ENCODE measurements at regions not wholly inside any gene's neighbourhood (a gene's known extent, or its start where the extent isn't known, plus 50 kb on each side); places are given as distances from the start of the nearest gene placed in this dataset.
"Not testable (repeated sequence)": the region's sequence is repeated elsewhere in the genome, so short reads cannot be mapped to it uniquely, and the experiment has no call there.

DNA sequence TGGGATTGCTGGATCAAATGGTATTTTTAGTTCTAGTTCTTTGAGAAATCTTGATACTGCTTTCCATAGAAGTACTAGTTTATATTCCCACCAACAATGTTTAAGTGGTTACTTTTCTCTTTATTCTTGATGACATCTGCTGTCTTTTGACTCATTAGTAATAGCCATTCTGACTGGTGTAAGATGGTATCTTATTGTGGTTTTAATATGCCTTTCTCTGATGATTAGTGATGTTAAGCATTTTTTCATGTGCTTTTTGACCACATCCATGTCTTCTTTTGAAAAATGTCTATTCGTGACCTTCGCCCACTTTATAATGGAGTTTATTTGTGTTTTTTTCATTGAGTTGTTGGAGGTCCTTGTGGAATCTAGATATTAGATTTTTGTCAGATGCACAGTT is 865.7 kb downstream of the SLC6A15 start:
- Mint-ChIP-seq H3K9me3 (no peaks in the 10 kb centered on the region), H3K4me1 (no peaks in the 10 kb centered on the region), H3K4me3 (no peak overlapping the region), H3K36me3 (ENCODE audit: low read depth) (no peaks in the 10 kb centered on the region), H3K27ac (no peak overlapping the region), H3K27me3 (no peaks in the 10 kb centered on the region)
- ATAC-seq: no peak
- DNase-seq: no peak

DNA sequence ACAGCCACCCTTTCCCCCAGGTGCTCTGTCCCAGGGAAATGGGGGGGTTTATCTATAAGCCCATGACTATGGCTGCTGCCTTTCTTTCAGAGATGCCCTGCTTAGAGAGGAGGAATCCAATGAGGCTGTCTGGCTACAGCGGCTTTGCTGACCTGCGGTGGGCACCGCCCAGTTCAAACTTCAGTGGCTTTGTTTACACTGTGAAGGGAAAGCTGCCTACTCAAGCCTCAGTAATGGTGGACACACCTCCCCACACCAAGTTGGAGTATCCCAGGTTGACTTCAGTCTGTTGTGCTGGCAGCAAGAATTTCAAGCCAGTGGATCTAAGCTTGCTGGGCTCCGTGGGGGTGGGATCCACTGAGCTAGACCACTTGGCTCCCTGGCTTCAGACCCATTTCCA is 869.2 kb downstream of the SLC6A15 start:
- DNase-seq (no peak), ATAC-seq (no peak)
- H3K9me3 Mint-ChIP-seq: peaks cover 10% of the 10 kb centered on the region
- no peaks in the 10 kb centered on the region for H3K36me3 Mint-ChIP-seq (ENCODE audit: low read depth)
- H3K4me3 Mint-ChIP-seq: no peak overlapping the region
- H3K27ac Mint-ChIP-seq: no peak overlapping the region
- no peaks in the 10 kb centered on the region for H3K27me3 Mint-ChIP-seq
- no peaks in the 10 kb centered on the region for H3K4me1 Mint-ChIP-seq

- no peak overlapping the region for H3K27ac Mint-ChIP-seq
- no peaks in the 10 kb centered on the region for H3K36me3 Mint-ChIP-seq (ENCODE audit: low read depth)
- H3K27me3 Mint-ChIP-seq: no peaks in the 10 kb centered on the region
- DNase-seq: no peak
- H3K9me3 Mint-ChIP-seq: peaks cover 13% of the 10 kb centered on the region
- H3K4me3 Mint-ChIP-seq: no peak overlapping the region
- no peak for ATAC-seq
- H3K4me1 Mint-ChIP-seq: no peaks in the 10 kb centered on the region
Observed at GRCh38 chr12:84038242-84038641, 874.4 kb downstream of the SLC6A15 start.

DNA sequence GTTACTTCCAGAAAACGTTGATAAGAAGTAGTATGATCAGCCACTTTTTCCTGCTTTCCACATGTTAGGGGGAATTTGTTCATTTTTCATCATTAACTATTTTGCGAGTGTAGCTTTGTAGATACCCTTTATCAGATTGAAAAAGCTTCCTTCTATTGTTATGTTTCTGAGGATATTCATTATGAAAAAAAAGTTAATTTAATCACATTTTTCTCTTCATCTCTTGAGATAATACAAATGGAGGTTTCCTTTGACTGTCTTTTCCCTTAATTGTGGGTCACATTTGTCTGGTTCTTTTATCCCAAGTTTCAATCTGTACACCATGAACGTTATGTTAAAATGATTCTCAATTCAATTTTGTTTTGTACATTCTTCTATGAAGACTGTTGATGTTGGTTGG is 875.7 kb downstream of the SLC6A15 start:
- peaks cover 13% of the 10 kb centered on the region for H3K9me3 Mint-ChIP-seq
- no peaks in the 10 kb centered on the region for H3K27me3 Mint-ChIP-seq
- H3K27ac Mint-ChIP-seq: no peak overlapping the region
- DNase-seq (no peak), ATAC-seq (no peak)
- H3K36me3 Mint-ChIP-seq (ENCODE audit: low read depth): no peaks in the 10 kb centered on the region
- H3K4me1 Mint-ChIP-seq: no peaks in the 10 kb centered on the region
- H3K4me3 Mint-ChIP-seq: no peak overlapping the region

GRCh38 chr12:84035766-84036165 is 876.8 kb downstream of the SLC6A15 start:
- H3K4me3 Mint-ChIP-seq: no peak overlapping the region
- H3K9me3 Mint-ChIP-seq: peaks cover 13% of the 10 kb centered on the region
- no peaks in the 10 kb centered on the region for H3K4me1 Mint-ChIP-seq
- no peak for ATAC-seq
- H3K36me3 Mint-ChIP-seq (ENCODE audit: low read depth): no peaks in the 10 kb centered on the region
- no peak overlapping the region for H3K27ac Mint-ChIP-seq
- H3K27me3 Mint-ChIP-seq: no peaks in the 10 kb centered on the region
- no peak for DNase-seq

GRCh38 chr12:84034871-84035270 is 877.7 kb downstream of the SLC6A15 start:
- Mint-ChIP-seq H3K4me1 (no peaks in the 10 kb centered on the region), H3K27me3 (no peaks in the 10 kb centered on the region), H3K4me3 (no peak overlapping the region), H3K9me3 (peaks cover 9% of the 10 kb centered on the region), H3K27ac (no peak overlapping the region), H3K36me3 (ENCODE audit: low read depth) (no peaks in the 10 kb centered on the region)
- no peak for ATAC-seq
- DNase-seq: no peak

DNA sequence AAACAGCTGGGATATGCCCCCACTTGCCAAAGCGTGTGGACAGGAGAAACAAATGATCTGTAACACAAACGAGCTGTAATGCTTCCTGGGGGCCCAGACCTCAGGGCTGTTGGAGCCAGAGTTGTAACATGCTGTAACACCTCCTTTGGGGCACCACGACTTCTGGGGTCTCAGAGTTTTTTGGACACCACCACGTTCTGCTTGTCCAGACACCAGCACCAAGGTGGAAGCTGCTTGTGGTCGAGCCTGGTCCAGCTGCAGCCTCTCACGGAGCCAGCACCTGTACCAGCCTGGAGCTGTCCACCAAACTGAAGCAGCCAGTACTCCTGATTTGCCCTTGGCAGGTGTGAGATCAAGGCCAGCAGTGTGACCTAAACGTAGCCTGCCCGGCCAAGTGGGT is 879.4 kb downstream of the SLC6A15 start:
- Mint-ChIP-seq H3K27ac (no peak overlapping the region), H3K36me3 (ENCODE audit: low read depth) (no peaks in the 10 kb centered on the region), H3K27me3 (no peaks in the 10 kb centered on the region), H3K4me3 (no peak overlapping the region), H3K9me3 (peaks cover 3% of the 10 kb centered on the region), H3K4me1 (no peaks in the 10 kb centered on the region)
- ATAC-seq (no peak), DNase-seq (no peak)

GRCh38 chr12:84018556-84019179 is 893.9 kb downstream of the SLC6A15 start:
- not testable (repeated sequence) for H3K4me1 Mint-ChIP-seq; H3K27me3 Mint-ChIP-seq; H3K36me3 Mint-ChIP-seq (ENCODE audit: low read depth); ATAC-seq; DNase-seq; H3K4me3 Mint-ChIP-seq; H3K9me3 Mint-ChIP-seq; H3K27ac Mint-ChIP-seq

GRCh38 chr12:84016956-84017355 is 895.6 kb downstream of the SLC6A15 start:
- DNase-seq: no peak
- Mint-ChIP-seq H3K36me3 (ENCODE audit: low read depth) (no peaks in the 10 kb centered on the region), H3K9me3 (peaks cover 16% of the 10 kb centered on the region), H3K4me3 (no peak overlapping the region), H3K27ac (no peak overlapping the region), H3K27me3 (no peaks in the 10 kb centered on the region), H3K4me1 (no peaks in the 10 kb centered on the region)
- ATAC-seq: no peak

- no peaks in the 10 kb centered on the region for H3K36me3 Mint-ChIP-seq (ENCODE audit: low read depth)
- no peak overlapping the region for H3K27ac Mint-ChIP-seq
- no peaks in the 10 kb centered on the region for H3K27me3 Mint-ChIP-seq
- no peaks in the 10 kb centered on the region for H3K4me1 Mint-ChIP-seq
- H3K9me3 Mint-ChIP-seq: peaks cover 15% of the 10 kb centered on the region
- ATAC-seq: no peak
- H3K4me3 Mint-ChIP-seq: no peak overlapping the region
- no peak for DNase-seq
Observed at GRCh38 chr12:83997423-83997822, 915.2 kb downstream of the SLC6A15 start.

- no peaks in the 10 kb centered on the region for H3K36me3 Mint-ChIP-seq (ENCODE audit: low read depth)
- no peaks in the 10 kb centered on the region for H3K4me1 Mint-ChIP-seq
- no peak overlapping the region for H3K27ac Mint-ChIP-seq
- no peak overlapping the region for H3K4me3 Mint-ChIP-seq
- ATAC-seq (no peak), DNase-seq (no peak)
- no peaks in the 10 kb centered on the region for H3K27me3 Mint-ChIP-seq
- peaks cover 14% of the 10 kb centered on the region for H3K9me3 Mint-ChIP-seq
Observed at GRCh38 chr12:83996671-83997070, 915.9 kb downstream of the SLC6A15 start.

- Mint-ChIP-seq H3K36me3 (ENCODE audit: low read depth) (no peaks in the 10 kb centered on the region), H3K27ac (no peak overlapping the region), H3K4me3 (no peak overlapping the region), H3K9me3 (no peaks in the 10 kb centered on the region), H3K27me3 (no peaks in the 10 kb centered on the region), H3K4me1 (no peaks in the 10 kb centered on the region)
- ATAC-seq: no peak
- DNase-seq: no peak
Observed at GRCh38 chr12:83985084-83985483, 927.5 kb downstream of the SLC6A15 start.

- ATAC-seq (no peak), DNase-seq (no peak)
- H3K4me3 Mint-ChIP-seq: no peak overlapping the region
- no peak overlapping the region for H3K27ac Mint-ChIP-seq
- no peaks in the 10 kb centered on the region for H3K27me3 Mint-ChIP-seq
- H3K4me1 Mint-ChIP-seq: no peaks in the 10 kb centered on the region
- H3K36me3 Mint-ChIP-seq (ENCODE audit: low read depth): no peaks in the 10 kb centered on the region
- no peaks in the 10 kb centered on the region for H3K9me3 Mint-ChIP-seq
Observed at GRCh38 chr12:83980398-83980797, 932.2 kb downstream of the SLC6A15 start.

DNA sequence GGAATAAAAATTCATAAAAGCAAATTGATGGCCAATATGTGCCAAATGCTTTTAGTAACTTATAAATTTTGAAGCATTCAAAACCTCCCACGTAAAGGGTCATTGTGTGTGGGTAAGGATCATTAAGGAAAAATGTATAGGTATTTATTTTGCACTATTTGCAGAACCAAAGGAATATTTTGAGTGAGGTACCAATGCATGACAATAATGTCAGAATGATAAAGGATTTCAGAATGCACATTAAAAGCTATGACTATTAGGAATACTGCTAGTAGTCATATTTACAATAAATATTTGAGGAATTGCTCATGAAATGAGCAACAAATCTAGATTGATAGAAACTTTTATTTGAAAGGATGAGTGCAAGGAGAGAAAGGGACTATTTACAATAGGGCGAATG is 932.8 kb downstream of the SLC6A15 start:
- Mint-ChIP-seq H3K36me3 (ENCODE audit: low read depth) (no peaks in the 10 kb centered on the region), H3K4me3 (no peak overlapping the region), H3K9me3 (no peaks in the 10 kb centered on the region), H3K27ac (no peak overlapping the region), H3K4me1 (no peaks in the 10 kb centered on the region), H3K27me3 (no peaks in the 10 kb centered on the region)
- ATAC-seq: no peak
- no peak for DNase-seq

GRCh38 chr12:83971781-83972180 is 940.8 kb downstream of the SLC6A15 start:
- ATAC-seq: no peak
- H3K27me3 Mint-ChIP-seq: no peaks in the 10 kb centered on the region
- H3K4me3 Mint-ChIP-seq: no peak overlapping the region
- no peaks in the 10 kb centered on the region for H3K36me3 Mint-ChIP-seq (ENCODE audit: low read depth)
- H3K9me3 Mint-ChIP-seq: peaks cover 4% of the 10 kb centered on the region
- no peak for DNase-seq
- no peaks in the 10 kb centered on the region for H3K4me1 Mint-ChIP-seq
- no peak overlapping the region for H3K27ac Mint-ChIP-seq

DNA sequence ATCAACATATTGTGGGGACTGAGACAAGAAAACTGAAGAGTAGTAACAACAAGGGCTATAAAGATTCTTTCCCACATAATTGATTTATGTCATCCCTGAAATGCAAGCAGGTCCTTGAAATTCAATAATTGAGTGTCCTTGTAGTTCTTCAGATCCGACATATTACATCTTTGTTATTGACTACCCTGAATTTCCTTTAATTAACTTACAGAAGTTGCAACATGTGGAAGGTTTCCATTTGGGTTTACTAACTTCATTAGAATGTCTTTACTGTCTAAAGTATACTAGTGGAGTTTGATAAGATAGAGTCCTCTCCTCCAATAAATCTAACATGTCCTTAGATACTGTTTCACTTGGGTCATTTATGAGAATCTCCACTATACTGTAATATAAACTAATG is 951.8 kb downstream of the SLC6A15 start:
- DNase-seq (no peak), ATAC-seq (no peak)
- Mint-ChIP-seq H3K36me3 (ENCODE audit: low read depth) (no peaks in the 10 kb centered on the region), H3K27ac (no peak overlapping the region), H3K27me3 (no peaks in the 10 kb centered on the region), H3K4me1 (no peaks in the 10 kb centered on the region), H3K4me3 (no peak overlapping the region), H3K9me3 (peaks cover 9% of the 10 kb centered on the region)
